Ovary (tissue), 7 donors: ENCODE measurements at regions not wholly inside any gene's neighbourhood (a gene's known extent, or its start where the extent isn't known, plus 50 kb on each side); places are given as distances from the start of the nearest gene placed in this dataset.
"Not testable (repeated sequence)": the region's sequence is repeated elsewhere in the genome, so short reads cannot be mapped to it uniquely, and the experiment has no call there.

Experiments
- DNase-seq, 5 donors: peaks; one replicate each; pipeline ENCODE4 v3.0.0-alpha.2; 2019 to 2020
- H3K27ac ChIP-seq, 2 donors: fragments of 200-600 bp; one replicate each; pipeline versions ENCODE4 v1.5.1 to v1.8.0; 2019 to 2022
- H3K27me3 ChIP-seq: fragments of 200-600 bp; one replicate; pipeline ENCODE4 v1.8.0; 2022
- H3K36me3 ChIP-seq: fragments of 200-600 bp; sonication (generic); one replicate; pipeline ENCODE4 v1.5.1; 2019
- H3K4me1 ChIP-seq: one replicate; pipeline ENCODE4 v1.8.1; 2013; ENCODE audit warnings: mild to moderate bottlenecking, moderate library complexity; ENCODE audit not compliant: insufficient read depth
- H3K4me3 ChIP-seq: fragments of 200-600 bp; sonication (generic); one replicate; pipeline ENCODE4 v1.5.1; 2017
- H3K9me3 ChIP-seq, 2 donors: fragments of 200-600 bp in 1 of 2; sonication (generic) in 1 of 2; one replicate each; pipeline versions ENCODE4 v1.5.1 to v1.8.1; 2013 to 2019; ENCODE audit warnings: mild to moderate bottlenecking in 1 of 2, moderate library complexity in 1 of 2
- CTCF ChIP-seq, 3 donors: fragments of 450-650 bp in 2 of 3; fragments of 200-600 bp in 1 of 3; IDR thresholded peaks; one replicate each; pipeline versions ENCODE4 v1.5.1 to v1.8.0; 2016 to 2022; ENCODE audit warnings: antibody characterized with exemption in 3 of 3, mild to moderate bottlenecking in 1 of 3
- EP300 ChIP-seq: sonication (generic); formaldehyde crosslinking; IDR thresholded peaks from one replicate; pipeline ENCODE4 v1.6.1; 2017; ENCODE audit warnings: antibody characterized with exemption
- POLR2A ChIP-seq: fragments of 450-650 bp; IDR thresholded peaks from one replicate; pipeline ENCODE4 v1.6.1; 2017; ENCODE audit warnings: antibody characterized with exemption, mild to moderate bottlenecking, moderate library complexity
- WGBS, 3 donors: extraction: QIAGEN DNeasy Blood & Tissue Kit in 1 of 3; methylation state at CpG; one replicate each; pipeline versions ENCODE4 v1.1.5 to v1.1.7; 2013 to 2017; 5-methylcytosine and 5-hydroxymethylcytosine counted together
- intact Hi-C, 4 donors: fragments of 100-400 bp; cut with DNase I; formaldehyde crosslinking; loops; one replicate each; pipeline versions ENCODE4 v1.11.0 to v1.15.1; 2022 to 2023
- donor health status: DM: no; HTN: no; CAD: no; lungs with moderate emphysema.
- donor health status: DM: no; HTN: no; CAD: no.
- donor health status: Bipolar disorder and iron deficiency.
- donor health status: DM: no; HTN: no; CAD: no.
- donor health status: DM: yes; HTN: yes; CAD: no.

DNA sequence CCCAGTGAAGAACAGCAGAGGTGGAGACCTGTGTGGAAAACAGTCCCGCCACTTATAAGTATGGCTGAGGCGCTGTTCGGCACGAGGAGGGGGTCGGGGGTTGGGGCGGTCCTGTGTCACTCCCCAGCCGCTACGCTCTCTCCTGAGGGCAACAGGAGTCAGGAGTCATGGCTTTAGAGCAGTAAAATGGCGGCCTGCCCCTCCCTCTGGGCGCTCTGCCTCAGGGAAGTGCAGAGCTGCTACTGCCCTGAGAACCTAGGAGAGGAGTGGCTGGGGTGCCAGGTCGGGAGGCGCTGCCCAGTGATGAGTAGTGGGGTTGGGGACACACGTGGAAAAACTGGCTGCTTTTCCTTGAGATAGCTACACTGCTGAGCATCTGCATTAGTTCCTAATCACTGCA is 551.2 kb upstream of the AMOT start:
- Histone ChIP-seq H3K4me1 (no peaks in the 10 kb centered on the region), H3K9me3 (no peaks in the 10 kb centered on the region), H3K36me3 (no peaks in the 10 kb centered on the region), H3K27ac (no peak overlapping the region), H3K4me3 (no peak overlapping the region), H3K27me3 (no peaks in the 10 kb centered on the region)
- intact Hi-C loops: no loop called here
- 79 to 86% (median 81%) methylated on average over 13 of the region's 13 CpGs for WGBS, 3 donors
- TF ChIP-seq CTCF (IDR thresholded peaks at IDR 0.05) (no peak), EP300 (no peak), POLR2A (no peak)
- no peak for DNase-seq

- no peak overlapping the region for H3K27ac ChIP-seq
- intact Hi-C loops: no loop called here
- H3K4me1 ChIP-seq: no peaks in the 10 kb centered on the region
- no peaks in the 10 kb centered on the region for H3K9me3 ChIP-seq
- H3K4me3 ChIP-seq: no peak overlapping the region
- no peaks in the 10 kb centered on the region for H3K27me3 ChIP-seq
- no peak for TF ChIP-seq POLR2A
- TF ChIP-seq CTCF (IDR thresholded peaks at IDR 0.05): no peak
- TF ChIP-seq EP300: no peak
- 71 to 73% (median 73%) methylated on average over 3 of the region's 3 CpGs for WGBS, 3 donors
- no peaks in the 10 kb centered on the region for H3K36me3 ChIP-seq
- DNase-seq: no peak
Observed at GRCh38 chrX:113390531-113390930, 549.9 kb upstream of the AMOT start.

DNA sequence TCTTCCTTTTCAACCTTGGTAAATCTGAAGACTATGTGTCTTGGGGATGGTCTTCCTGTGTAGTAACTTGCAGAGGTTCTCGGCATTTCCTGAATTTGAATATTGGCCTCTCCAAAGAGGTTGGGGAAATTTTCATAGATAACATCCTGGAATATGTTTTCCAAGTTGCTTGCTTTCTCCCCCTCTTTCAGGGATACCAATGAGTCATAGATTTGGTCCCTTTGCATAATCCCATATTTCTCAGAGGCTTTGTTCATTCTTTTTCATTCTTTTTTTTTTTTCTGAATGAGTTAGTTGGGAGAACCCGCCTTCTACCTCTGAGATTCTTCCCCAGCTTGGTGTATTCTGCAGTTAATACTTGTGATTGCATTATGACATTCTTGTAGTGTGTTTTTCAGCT is 549.2 kb upstream of the AMOT start:
- H3K27me3 ChIP-seq: no peaks in the 10 kb centered on the region
- no peak for TF ChIP-seq CTCF (IDR thresholded peaks at IDR 0.05)
- TF ChIP-seq EP300: no peak
- TF ChIP-seq POLR2A: no peak
- no peak for DNase-seq
- no peak overlapping the region for H3K27ac ChIP-seq
- H3K4me1 ChIP-seq: no peaks in the 10 kb centered on the region
- no peaks in the 10 kb centered on the region for H3K36me3 ChIP-seq
- H3K4me3 ChIP-seq: no peak overlapping the region
- intact Hi-C loops: no loop called here
- no peaks in the 10 kb centered on the region for H3K9me3 ChIP-seq
- WGBS, 3 donors: 83 to 93% (median 92%) methylated on average over 2 of the region's 2 CpGs

- Histone ChIP-seq H3K4me3 (no peak overlapping the region), H3K9me3 (no peaks in the 10 kb centered on the region), H3K27me3 (no peaks in the 10 kb centered on the region), H3K27ac (no peak overlapping the region), H3K4me1 (no peaks in the 10 kb centered on the region), H3K36me3 (no peaks in the 10 kb centered on the region)
- intact Hi-C loops: no loop called here
- no peak for TF ChIP-seq EP300
- no peak for TF ChIP-seq POLR2A
- TF ChIP-seq CTCF (IDR thresholded peaks at IDR 0.05): no peak
- 3 to 13% (median 8%) methylated on average over 3 of the region's 3 CpGs for WGBS, 3 donors
- no peak for DNase-seq
Observed at GRCh38 chrX:113384628-113385027, 544.0 kb upstream of the AMOT start.

- H3K4me3 ChIP-seq, DNase-seq, H3K9me3 ChIP-seq, intact Hi-C loops, H3K27ac ChIP-seq, H3K27me3 ChIP-seq, H3K4me1 ChIP-seq, H3K36me3 ChIP-seq: not testable (repeated sequence)
- WGBS, 3 donors: 59 to 91% (median 62%) methylated on average over 3 of the region's 3 CpGs
Observed at GRCh38 chrX:113373421-113373820, 532.8 kb upstream of the AMOT start.
